IPS-18c (cell line): ENCODE measurements at regions not wholly inside any gene's neighbourhood (a gene's known extent, or its start where the extent isn't known, plus 50 kb on each side); places are given as distances from the start of the nearest gene placed in this dataset.
"Not testable (repeated sequence)": the region's sequence is repeated elsewhere in the genome, so short reads cannot be mapped to it uniquely, and the experiment has no call there.

Experiments used
- H3K4me3 ChIP-seq: 2 replicates; pipeline ENCODE4 v1.7.0; 2013; ENCODE audit warnings: low read depth, mild to moderate bottlenecking, low read length, moderate library complexity; ENCODE audit not compliant: insufficient read depth
- H3K9me3 ChIP-seq: one replicate; pipeline ENCODE4 v1.6.1; 2013; ENCODE audit warnings: mild to moderate bottlenecking, low read length, moderate library complexity; ENCODE audit not compliant: control insufficient read depth, insufficient read depth

- H3K4me3 ChIP-seq: no peak overlapping the region
- no peaks in the 10 kb centered on the region for H3K9me3 ChIP-seq
These were observed 139.1 kb upstream of the SKOR2 start for GRCh38 chr18:47390410-47391024.

GRCh38 chr18:47389210-47389609 is 137.8 kb upstream of the SKOR2 start:
- Histone ChIP-seq H3K9me3 (no peaks in the 10 kb centered on the region), H3K4me3 (no peak overlapping the region)

- Histone ChIP-seq H3K4me3 (no peak overlapping the region), H3K9me3 (no peaks in the 10 kb centered on the region)
These were observed 136.4 kb upstream of the SKOR2 start for GRCh38 chr18:47387864-47388263.

- H3K9me3 ChIP-seq: no peaks in the 10 kb centered on the region
- no peak overlapping the region for H3K4me3 ChIP-seq
These were observed 132.3 kb upstream of the SKOR2 start for GRCh38 chr18:47383729-47384128.

- no peak overlapping the region for H3K4me3 ChIP-seq
- H3K9me3 ChIP-seq: no peaks in the 10 kb centered on the region
These were observed 130.6 kb upstream of the SKOR2 start for GRCh38 chr18:47381975-47382570.

- no peaks in the 10 kb centered on the region for H3K9me3 ChIP-seq
- H3K4me3 ChIP-seq: no peak overlapping the region
These were observed 128.7 kb upstream of the SKOR2 start for GRCh38 chr18:47380153-47380552.

- Histone ChIP-seq H3K4me3 (no peak overlapping the region), H3K9me3 (no peaks in the 10 kb centered on the region)
These were observed 122.0 kb upstream of the SKOR2 start for GRCh38 chr18:47373465-47373864.

- H3K9me3 ChIP-seq: no peaks in the 10 kb centered on the region
- no peak overlapping the region for H3K4me3 ChIP-seq
These were observed 118.6 kb upstream of the SKOR2 start for GRCh38 chr18:47370052-47370451.

GRCh38 chr18:47354061-47354460 is 102.6 kb upstream of the SKOR2 start:
- H3K9me3 ChIP-seq, H3K4me3 ChIP-seq: not testable (repeated sequence)

- no peaks in the 10 kb centered on the region for H3K9me3 ChIP-seq
- no peak overlapping the region for H3K4me3 ChIP-seq
These were observed 94.6 kb upstream of the SKOR2 start for GRCh38 chr18:47346016-47346415.

- Histone ChIP-seq H3K4me3 (no peak overlapping the region), H3K9me3 (no peaks in the 10 kb centered on the region)
These were observed 93.8 kb upstream of the SKOR2 start for GRCh38 chr18:47345291-47345690.

GRCh38 chr18:47343291-47343690 is 91.8 kb upstream of the SKOR2 start:
- H3K9me3 ChIP-seq: no peaks in the 10 kb centered on the region
- no peak overlapping the region for H3K4me3 ChIP-seq

GRCh38 chr18:47342566-47342965 is 91.1 kb upstream of the SKOR2 start:
- no peaks in the 10 kb centered on the region for H3K9me3 ChIP-seq
- no peak overlapping the region for H3K4me3 ChIP-seq

GRCh38 chr18:47341678-47342077 is 90.2 kb upstream of the SKOR2 start:
- H3K9me3 ChIP-seq: no peaks in the 10 kb centered on the region

GRCh38 chr18:47334966-47335365 is 83.5 kb upstream of the SKOR2 start:
- Histone ChIP-seq H3K4me3 (no peak overlapping the region), H3K9me3 (no peaks in the 10 kb centered on the region)

More at GRCh38 chr18:47341678-47342077, 90.2 kb upstream of the SKOR2 start:
- no peak overlapping the region for H3K4me3 ChIP-seq

- Histone ChIP-seq H3K9me3 (no peaks in the 10 kb centered on the region), H3K4me3 (no peak overlapping the region)
These were observed 82.6 kb upstream of the SKOR2 start for GRCh38 chr18:47333926-47334635.

- H3K4me3 ChIP-seq: no peak overlapping the region
- H3K9me3 ChIP-seq: no peaks in the 10 kb centered on the region
These were observed 80.2 kb upstream of the SKOR2 start for GRCh38 chr18:47331641-47332040.

GRCh38 chr18:47331026-47331425 is 79.6 kb upstream of the SKOR2 start:
- no peaks in the 10 kb centered on the region for H3K9me3 ChIP-seq

More at GRCh38 chr18:47331026-47331425, 79.6 kb upstream of the SKOR2 start:
- no peak overlapping the region for H3K4me3 ChIP-seq
